ENCODE measurements at regions not wholly inside any gene's neighbourhood (a gene's known extent, or its start where the extent isn't known, plus 50 kb on each side); places are given as distances from the start of the nearest gene placed in this dataset.

DNA sequence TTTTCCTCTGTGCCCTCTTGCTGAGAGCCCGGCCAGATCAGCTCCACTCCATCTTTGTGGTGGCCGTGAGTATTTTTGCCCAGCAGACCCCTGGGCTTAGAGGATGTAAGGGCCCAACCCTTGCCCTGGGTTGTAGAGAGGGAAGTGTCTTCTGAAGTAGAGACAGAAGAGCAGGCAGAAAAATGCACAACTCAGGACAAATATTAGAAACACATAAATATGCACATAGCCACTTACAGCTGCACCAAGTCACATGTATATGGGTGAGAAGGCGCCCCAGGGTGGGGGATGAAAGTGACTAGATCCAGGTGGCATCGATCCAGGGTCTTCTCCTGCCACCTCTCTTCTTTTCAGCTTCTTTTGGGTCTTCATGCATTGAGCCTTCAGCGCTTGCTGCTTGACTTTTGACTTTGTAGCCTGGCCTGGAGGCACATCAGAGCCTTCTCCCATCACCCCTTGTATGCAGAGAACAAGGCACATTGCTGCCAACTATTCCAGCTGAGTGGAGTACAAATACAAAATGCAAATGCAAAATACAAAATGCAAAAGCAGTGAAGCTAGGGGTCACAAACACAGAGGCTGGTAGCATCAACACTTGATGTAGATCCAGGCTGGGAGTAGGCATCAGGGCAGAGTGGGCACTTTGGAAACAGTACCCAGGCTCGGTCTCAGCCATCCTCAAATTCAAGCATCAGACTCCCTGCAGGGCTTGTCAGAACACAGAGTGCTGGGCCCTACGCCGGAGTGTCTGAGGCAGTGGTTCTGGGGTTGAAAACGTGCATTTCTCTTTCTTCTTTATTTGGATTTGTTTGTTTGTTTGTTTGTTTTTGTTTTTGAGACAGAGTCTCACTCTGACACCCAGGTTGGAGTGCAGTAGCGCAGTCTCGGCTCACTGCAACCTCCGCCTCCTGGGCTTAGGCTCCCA lies 133.0 kb downstream of the ASB7 start:
- H4K20me1 ChIP-seq, result no peaks in the 10 kb centered on the region
- H3K4me3 ChIP-seq, result no peak overlapping the region
- H3K27me3 ChIP-seq, result no peaks in the 10 kb centered on the region
- no peak for TF ChIP-seq Cebpa-rat (IDR thresholded peaks at IDR 0.05)
- no peak overlapping the region for H3K4me2 ChIP-seq
- H3K4me1 ChIP-seq, result peaks cover 9% of the 10 kb centered on the region
- H3K9ac ChIP-seq, result no peak overlapping the region
- H3K9me3 ChIP-seq, result peaks cover 7% of the 10 kb centered on the region
- no peaks in the 10 kb centered on the region for H3K36me3 ChIP-seq
- H3K27ac ChIP-seq, result no peak overlapping the region

DNA sequence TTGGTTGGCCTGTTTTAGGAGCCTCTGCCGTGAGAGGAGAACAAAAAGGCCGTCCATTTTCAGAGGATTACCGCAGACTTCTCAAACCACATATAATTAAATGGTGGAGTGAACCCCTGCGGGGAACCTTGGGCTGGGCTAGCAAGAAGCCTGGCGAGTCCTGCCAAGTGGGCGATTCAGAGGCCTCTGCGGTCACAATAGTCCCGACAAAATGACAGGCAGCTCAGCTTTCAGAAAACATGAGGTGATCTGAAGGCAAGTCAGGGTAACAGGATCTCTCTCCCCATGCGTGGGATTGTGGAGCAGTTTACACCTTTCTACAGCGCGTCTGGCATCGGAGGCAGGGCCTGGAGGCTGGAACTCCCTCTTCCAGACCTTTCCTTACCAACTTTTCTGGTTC lies 134.8 kb downstream of the ASB7 start:
- no peak for TF ChIP-seq Cebpa-rat (IDR thresholded peaks at IDR 0.05)
- H3K36me3 ChIP-seq, result no peaks in the 10 kb centered on the region
- peaks cover 7% of the 10 kb centered on the region for H3K9me3 ChIP-seq
- no peaks in the 10 kb centered on the region for H3K27me3 ChIP-seq
- peaks cover 9% of the 10 kb centered on the region for H3K4me1 ChIP-seq
- H4K20me1 ChIP-seq, result no peaks in the 10 kb centered on the region
- no peak overlapping the region for H3K4me2 ChIP-seq
- H3K27ac ChIP-seq, result no peak overlapping the region
- no peak overlapping the region for H3K9ac ChIP-seq
- H3K4me3 ChIP-seq, result no peak overlapping the region

DNA sequence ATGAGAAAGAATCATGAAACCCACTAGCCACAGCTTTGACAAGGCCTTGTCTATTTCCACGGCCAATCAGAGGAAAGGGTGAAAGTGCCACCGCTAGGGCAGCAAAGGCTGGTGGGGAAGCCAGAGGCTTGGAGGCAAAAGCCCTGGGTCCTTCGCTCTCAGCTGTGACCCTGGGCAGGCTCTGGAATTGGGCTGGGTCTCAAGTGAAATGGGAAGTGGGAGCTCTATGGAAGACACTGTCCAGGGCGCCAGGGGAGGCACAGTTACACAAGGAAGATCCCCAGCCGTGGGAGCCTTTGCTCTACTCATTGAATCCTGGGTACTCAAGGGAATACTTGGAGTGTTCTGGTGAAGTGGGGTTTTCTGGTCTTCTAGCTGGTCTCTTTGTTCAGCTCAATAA lies 136.2 kb downstream of the ASB7 start:
- Histone ChIP-seq H3K4me1 (peaks cover 9% of the 10 kb centered on the region), H3K27me3 (no peaks in the 10 kb centered on the region), H3K9ac (no peak overlapping the region), H3K36me3 (no peaks in the 10 kb centered on the region), H3K4me2 (no peak overlapping the region), H3K4me3 (no peak overlapping the region), H3K9me3 (peaks cover 7% of the 10 kb centered on the region), H4K20me1 (no peaks in the 10 kb centered on the region), H3K27ac (no peak overlapping the region)
- TF ChIP-seq Cebpa-rat (IDR thresholded peaks at IDR 0.05), result no peak

DNA sequence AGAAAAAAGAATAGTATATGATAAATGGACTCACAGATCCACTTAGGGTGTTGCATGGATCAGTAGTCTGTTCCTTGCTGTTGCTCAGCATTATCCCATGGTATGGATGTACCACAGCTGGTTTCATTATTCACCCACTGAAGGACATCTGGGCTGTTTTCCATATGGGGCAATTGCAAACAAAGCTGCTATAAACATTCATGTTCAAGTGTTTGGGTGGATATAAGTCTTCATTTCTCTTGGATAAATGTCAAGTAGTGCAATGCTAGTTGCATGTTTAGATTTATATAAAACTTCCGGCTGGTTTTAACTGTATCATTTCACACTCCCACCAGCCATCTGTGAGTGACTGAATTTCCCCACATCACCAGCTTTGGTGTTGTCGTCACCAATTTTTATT lies 137.7 kb downstream of the ASB7 start:
- H3K4me3 ChIP-seq, result no peak overlapping the region
- no peaks in the 10 kb centered on the region for H3K36me3 ChIP-seq
- no peaks in the 10 kb centered on the region for H4K20me1 ChIP-seq
- peaks cover 9% of the 10 kb centered on the region for H3K4me1 ChIP-seq
- no peak for TF ChIP-seq Cebpa-rat (IDR thresholded peaks at IDR 0.05)
- H3K27ac ChIP-seq, result no peak overlapping the region
- no peak overlapping the region for H3K4me2 ChIP-seq
- H3K9ac ChIP-seq, result no peak overlapping the region
- no peaks in the 10 kb centered on the region for H3K9me3 ChIP-seq
- H3K27me3 ChIP-seq, result no peaks in the 10 kb centered on the region

DNA sequence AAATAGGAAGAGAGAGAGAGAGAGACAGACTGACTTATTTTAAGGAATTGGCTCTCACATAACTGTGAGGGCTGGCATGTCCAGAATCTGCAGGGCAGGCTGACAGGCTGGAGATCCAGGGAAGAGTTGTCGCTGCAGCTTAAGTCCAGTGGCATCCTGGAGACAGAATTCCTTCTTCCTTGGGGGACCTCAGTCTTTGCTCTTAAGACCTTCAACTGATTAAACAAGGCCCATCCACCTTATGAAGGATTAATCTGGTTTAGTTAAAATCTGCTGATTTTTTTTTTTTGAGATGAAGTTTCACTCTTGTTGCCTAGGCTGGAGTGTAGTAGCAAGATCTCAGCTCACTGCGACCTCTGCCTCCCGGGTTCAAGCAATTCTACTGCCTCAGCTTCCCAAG lies 128.0 kb upstream of the ALDH1A3 start:
- no peaks in the 10 kb centered on the region for H3K36me3 ChIP-seq
- H3K9me3 ChIP-seq, result peaks cover 24% of the 10 kb centered on the region
- H3K4me3 ChIP-seq, result no peak overlapping the region
- H3K4me2 ChIP-seq, result no peak overlapping the region
- no peak for TF ChIP-seq Cebpa-rat (IDR thresholded peaks at IDR 0.05)
- H3K9ac ChIP-seq, result no peak overlapping the region
- H3K27ac ChIP-seq, result no peak overlapping the region
- no peaks in the 10 kb centered on the region for H3K27me3 ChIP-seq
- no peaks in the 10 kb centered on the region for H3K4me1 ChIP-seq
- no peaks in the 10 kb centered on the region for H4K20me1 ChIP-seq

DNA sequence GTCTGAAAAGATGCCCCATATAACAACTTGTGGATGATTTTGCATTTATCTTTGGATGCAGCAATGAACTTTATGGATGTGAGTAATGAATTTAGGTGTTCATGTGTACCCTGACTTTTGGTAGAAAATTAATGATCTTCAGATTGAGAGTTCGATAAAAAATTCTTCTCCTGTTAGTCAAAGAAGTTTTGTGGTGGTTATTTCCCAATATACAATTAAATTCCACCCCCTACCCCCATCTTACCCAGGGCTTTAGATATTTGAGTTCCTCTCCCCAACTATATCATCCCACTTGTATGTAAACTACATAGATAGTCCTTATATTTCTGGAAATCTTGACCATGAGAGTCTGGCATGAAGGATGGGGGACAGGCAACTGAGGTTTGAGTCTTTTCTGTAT lies 126.1 kb upstream of the ALDH1A3 start:
- H3K9me3 ChIP-seq, result peaks cover 6% of the 10 kb centered on the region
- H3K36me3 ChIP-seq, result no peaks in the 10 kb centered on the region
- H3K9ac ChIP-seq, result no peak overlapping the region
- H4K20me1 ChIP-seq, result no peaks in the 10 kb centered on the region
- no peak overlapping the region for H3K27ac ChIP-seq
- no peaks in the 10 kb centered on the region for H3K4me1 ChIP-seq
- H3K4me3 ChIP-seq, result no peak overlapping the region
- no peak for TF ChIP-seq Cebpa-rat (IDR thresholded peaks at IDR 0.05)
- H3K27me3 ChIP-seq, result no peaks in the 10 kb centered on the region
- H3K4me2 ChIP-seq, result no peak overlapping the region

DNA sequence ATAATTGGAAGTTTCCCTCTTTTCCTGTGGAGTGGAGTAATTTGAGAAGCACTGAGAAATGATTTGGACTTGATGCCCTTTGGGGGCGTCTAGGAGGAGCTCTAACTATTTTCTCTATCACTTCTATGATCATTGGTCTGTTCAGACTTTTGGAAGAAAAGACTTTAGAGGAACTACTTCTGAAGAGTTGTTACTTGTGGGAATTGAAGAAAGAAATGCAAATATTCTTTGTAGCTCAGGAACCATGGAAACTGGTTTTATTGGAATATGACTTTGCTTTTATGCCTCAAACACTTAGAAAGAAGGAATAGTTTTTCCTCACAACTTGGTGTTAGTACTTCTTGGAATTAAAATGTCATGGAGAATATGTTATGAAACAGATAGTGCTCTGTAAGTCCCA lies 122.0 kb upstream of the ALDH1A3 start:
- Histone ChIP-seq H3K4me2 (no peak overlapping the region), H3K36me3 (no peaks in the 10 kb centered on the region), H3K9ac (no peak overlapping the region), H3K4me1 (0 out of 2 replicates have a peak, but pooled peaks cover 6% of the 10 kb centered on the region), H3K4me3 (no peak overlapping the region), H3K27ac (no peak overlapping the region), H3K9me3 (no peaks in the 10 kb centered on the region), H4K20me1 (no peaks in the 10 kb centered on the region), H3K27me3 (peaks cover 15% of the 10 kb centered on the region; the same call in 1 of the 2 replicates)
- TF ChIP-seq Cebpa-rat (IDR thresholded peaks at IDR 0.05), result no peak

DNA sequence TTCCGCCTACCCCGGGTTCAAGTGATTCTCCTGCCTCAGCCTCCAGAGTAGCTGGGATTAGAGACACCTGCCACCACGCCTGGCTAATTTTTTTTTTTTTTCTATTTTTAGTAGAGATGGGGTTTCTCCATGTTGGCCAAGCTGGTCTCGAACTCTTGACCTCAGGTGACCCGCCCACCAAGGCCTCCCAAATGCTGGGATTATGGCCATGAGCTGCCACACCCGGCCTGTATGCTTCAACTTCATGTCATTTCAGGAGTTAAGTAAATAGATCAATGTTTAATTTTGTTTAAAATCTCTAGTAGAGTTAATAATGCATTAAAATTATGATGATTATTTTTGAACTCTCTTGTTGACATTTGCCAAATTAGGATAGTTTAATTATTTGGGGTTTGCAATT lies 121.1 kb upstream of the ALDH1A3 start:
- H3K4me2 ChIP-seq, result no peak overlapping the region

DNA sequence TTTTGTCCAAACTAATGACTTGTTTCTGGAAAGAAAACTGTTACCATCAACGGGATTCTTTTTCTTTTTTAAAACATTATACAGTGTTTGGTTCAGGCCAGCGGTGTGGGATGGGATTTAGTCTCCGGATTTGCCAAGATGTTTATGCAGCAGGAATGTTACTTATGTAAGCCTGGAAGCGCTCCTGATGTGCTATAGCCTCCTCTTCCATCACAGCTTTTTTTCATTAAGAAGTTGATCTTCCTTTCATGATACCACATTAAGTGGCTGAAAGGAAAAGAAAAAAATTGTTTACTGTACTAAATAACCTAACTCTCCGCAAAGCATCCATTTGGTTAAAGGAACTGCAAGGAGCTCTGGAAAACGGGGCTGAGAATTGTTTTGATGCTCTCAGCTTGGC lies 120.5 kb upstream of the ALDH1A3 start:
- TF ChIP-seq Cebpa-rat (IDR thresholded peaks at IDR 0.05), result no peak
- peaks cover 18% of the 10 kb centered on the region; the same call in 1 of the 2 replicates for H3K27me3 ChIP-seq
- no peak overlapping the region for H3K4me3 ChIP-seq
- H3K27ac ChIP-seq, result no peak overlapping the region
- no peak overlapping the region for H3K4me2 ChIP-seq
- H3K9me3 ChIP-seq, result no peaks in the 10 kb centered on the region
- H4K20me1 ChIP-seq, result no peaks in the 10 kb centered on the region
- H3K4me1 ChIP-seq, result peaks cover 11% of the 10 kb centered on the region; the same call in 1 of the 2 replicates
- no peaks in the 10 kb centered on the region for H3K36me3 ChIP-seq
- H3K9ac ChIP-seq, result no peak overlapping the region

More for the DNA sequence above, 121.1 kb upstream of the ALDH1A3 start:
- H3K27ac ChIP-seq, result no peak overlapping the region
- peaks cover 7% of the 10 kb centered on the region; the same call in 1 of the 2 replicates for H3K4me1 ChIP-seq
- H3K36me3 ChIP-seq, result no peaks in the 10 kb centered on the region
- peaks cover 15% of the 10 kb centered on the region; the same call in 1 of the 2 replicates for H3K27me3 ChIP-seq
- H3K4me3 ChIP-seq, result no peak overlapping the region
- H3K9ac ChIP-seq, result no peak overlapping the region
- no peak for TF ChIP-seq Cebpa-rat (IDR thresholded peaks at IDR 0.05)
- H3K9me3 ChIP-seq, result no peaks in the 10 kb centered on the region
- no peaks in the 10 kb centered on the region for H4K20me1 ChIP-seq

DNA sequence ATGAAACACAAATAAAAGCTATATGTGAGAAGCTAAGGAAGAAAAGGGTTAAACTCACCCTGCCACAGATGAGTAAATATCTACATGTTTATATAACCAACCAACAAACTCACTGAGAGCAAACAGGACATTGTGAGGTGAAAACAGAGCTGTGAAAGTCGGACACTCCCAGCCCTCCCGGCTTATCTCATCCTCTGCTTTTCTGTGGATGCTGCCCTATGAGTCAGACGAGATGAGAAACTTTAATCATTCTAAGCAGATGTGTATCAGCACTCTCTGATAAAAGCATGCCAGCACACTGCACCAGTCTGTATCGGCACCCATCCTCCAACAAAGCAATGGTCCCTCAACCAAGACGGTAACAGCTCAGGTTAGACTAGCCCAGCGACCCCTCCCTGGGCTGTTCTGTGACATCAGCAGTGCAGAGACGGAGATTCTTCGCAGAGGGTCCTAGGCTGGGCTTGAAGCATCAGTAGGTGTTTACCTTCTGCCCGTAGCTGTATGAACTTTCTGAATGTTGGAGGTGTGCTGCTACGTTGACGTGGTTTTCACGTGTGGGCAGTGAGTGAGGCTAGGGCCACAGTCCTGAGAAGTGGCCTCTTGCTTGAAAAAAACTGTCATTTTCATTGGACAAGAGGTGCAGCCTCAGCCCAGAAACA lies 119.8 kb upstream of the ALDH1A3 start:
- no peak overlapping the region for H3K4me3 ChIP-seq
- no peaks in the 10 kb centered on the region for H3K36me3 ChIP-seq
- H3K9me3 ChIP-seq, result no peaks in the 10 kb centered on the region
- peaks cover 18% of the 10 kb centered on the region; the same call in 1 of the 2 replicates for H3K27me3 ChIP-seq
- H3K4me1 ChIP-seq, result peaks cover 11% of the 10 kb centered on the region; the same call in 1 of the 2 replicates
- H3K9ac ChIP-seq, result no peak overlapping the region
- no peak overlapping the region for H3K27ac ChIP-seq
- H3K4me2 ChIP-seq, result no peak overlapping the region
- no peak for TF ChIP-seq Cebpa-rat (IDR thresholded peaks at IDR 0.05)
- no peaks in the 10 kb centered on the region; the same call in 1 of the 2 replicates for H4K20me1 ChIP-seq

Measured in BLaER1 (cell line).